ENCODE measurements at regions not wholly inside any gene's neighbourhood (a gene's known extent, or its start where the extent isn't known, plus 50 kb on each side); places are given as distances from the start of the nearest gene placed in this dataset.

- Mint-ChIP-seq H3K4me3 (no peak overlapping the region), H3K27me3 (no peaks in the 10 kb centered on the region), H3K36me3 (no peaks in the 10 kb centered on the region), H3K9me3 (peaks cover 1% of the 10 kb centered on the region), H3K27ac (no peak overlapping the region), H3K4me1 (no peaks in the 10 kb centered on the region)
- peak; percentile 22 for DNase-seq
- CTCF ChIA-PET, result no interaction called here
Measured at GRCh38 chrX:137313627-137314026, 252.3 kb upstream of the ZIC3 start.

- DNase-seq, result no peak
- Mint-ChIP-seq H3K27me3 (no peaks in the 10 kb centered on the region), H3K27ac (no peak overlapping the region), H3K9me3 (no peaks in the 10 kb centered on the region), H3K4me1 (no peaks in the 10 kb centered on the region), H3K4me3 (no peak overlapping the region), H3K36me3 (no peaks in the 10 kb centered on the region)
- CTCF ChIA-PET, result no interaction called here
Measured at GRCh38 chrX:137305404-137305803, 260.5 kb upstream of the ZIC3 start.

GRCh38 chrX:137297167-137297566 lies 263.4 kb upstream of the GPR101 start:
- Mint-ChIP-seq H3K36me3 (no peaks in the 10 kb centered on the region), H3K9me3 (no peaks in the 10 kb centered on the region), H3K4me1 (no peaks in the 10 kb centered on the region), H3K27ac (no peak overlapping the region), H3K4me3 (no peak overlapping the region), H3K27me3 (no peaks in the 10 kb centered on the region)
- DNase-seq, result no peak
- CTCF ChIA-PET, result no interaction called here

GRCh38 chrX:137290011-137290410 lies 256.2 kb upstream of the GPR101 start:
- H3K4me1 Mint-ChIP-seq, result no peaks in the 10 kb centered on the region
- H3K36me3 Mint-ChIP-seq, result no peaks in the 10 kb centered on the region
- H3K27ac Mint-ChIP-seq, result no peak overlapping the region
- H3K27me3 Mint-ChIP-seq, result no peaks in the 10 kb centered on the region
- no peaks in the 10 kb centered on the region for H3K9me3 Mint-ChIP-seq
- DNase-seq, result no peak
- CTCF ChIA-PET, result no interaction called here
- no peak overlapping the region for H3K4me3 Mint-ChIP-seq

- no peak overlapping the region for H3K27ac Mint-ChIP-seq
- no peak overlapping the region for H3K4me3 Mint-ChIP-seq
- no peaks in the 10 kb centered on the region for H3K9me3 Mint-ChIP-seq
- no peak for DNase-seq
- no peaks in the 10 kb centered on the region for H3K36me3 Mint-ChIP-seq
- CTCF ChIA-PET, result no interaction called here
- H3K4me1 Mint-ChIP-seq, result no peaks in the 10 kb centered on the region
- H3K27me3 Mint-ChIP-seq, result no peaks in the 10 kb centered on the region
Measured at GRCh38 chrX:137287191-137287590, 253.4 kb upstream of the GPR101 start.

- no peak for DNase-seq
- CTCF ChIA-PET, result no interaction called here
- Mint-ChIP-seq H3K36me3 (no peaks in the 10 kb centered on the region), H3K27me3 (no peaks in the 10 kb centered on the region), H3K9me3 (no peaks in the 10 kb centered on the region), H3K4me1 (no peaks in the 10 kb centered on the region), H3K27ac (no peak overlapping the region), H3K4me3 (no peak overlapping the region)
Measured at GRCh38 chrX:137286423-137286822, 252.6 kb upstream of the GPR101 start.

- Mint-ChIP-seq H3K4me3 (no peak overlapping the region), H3K27ac (no peak overlapping the region), H3K4me1 (no peaks in the 10 kb centered on the region), H3K27me3 (no peaks in the 10 kb centered on the region), H3K36me3 (no peaks in the 10 kb centered on the region), H3K9me3 (no peaks in the 10 kb centered on the region)
- DNase-seq, result no peak
- CTCF ChIA-PET, result no interaction called here
Measured at GRCh38 chrX:137278825-137279224, 245.0 kb upstream of the GPR101 start.

GRCh38 chrX:137263374-137263773 lies 229.6 kb upstream of the GPR101 start:
- CTCF ChIA-PET, result no interaction called here
- H3K27me3 Mint-ChIP-seq, result no peaks in the 10 kb centered on the region
- H3K27ac Mint-ChIP-seq, result no peak overlapping the region
- H3K4me1 Mint-ChIP-seq, result no peaks in the 10 kb centered on the region
- DNase-seq, result no peak
- H3K36me3 Mint-ChIP-seq, result peaks cover 1% of the 10 kb centered on the region
- no peak overlapping the region for H3K4me3 Mint-ChIP-seq
- H3K9me3 Mint-ChIP-seq, result no peaks in the 10 kb centered on the region

- Mint-ChIP-seq H3K9me3 (no peaks in the 10 kb centered on the region), H3K36me3 (no peaks in the 10 kb centered on the region), H3K27me3 (no peaks in the 10 kb centered on the region), H3K4me3 (no peak overlapping the region), H3K4me1 (no peaks in the 10 kb centered on the region), H3K27ac (no peak overlapping the region)
- CTCF ChIA-PET, result no interaction called here
- DNase-seq, result no peak
Measured at GRCh38 chrX:137245183-137245582, 211.4 kb upstream of the GPR101 start.

- H3K36me3 Mint-ChIP-seq, result no peaks in the 10 kb centered on the region
- no peak for DNase-seq
- CTCF ChIA-PET, result no interaction called here
- no peaks in the 10 kb centered on the region for H3K9me3 Mint-ChIP-seq
- no peak overlapping the region for H3K4me3 Mint-ChIP-seq
- no peaks in the 10 kb centered on the region for H3K27me3 Mint-ChIP-seq
- H3K27ac Mint-ChIP-seq, result no peak overlapping the region
- peaks cover 21% of the 10 kb centered on the region for H3K4me1 Mint-ChIP-seq
Measured at GRCh38 chrX:137236837-137237236, 203.0 kb upstream of the GPR101 start.

GRCh38 chrX:137234651-137235402 lies 201.0 kb upstream of the GPR101 start:
- Mint-ChIP-seq H3K9me3 (no peaks in the 10 kb centered on the region), H3K4me3 (no peak overlapping the region), H3K27ac (peak overlapping the region; percentile 81), H3K27me3 (no peaks in the 10 kb centered on the region), H3K4me1 (peaks cover 21% of the 10 kb centered on the region), H3K36me3 (no peaks in the 10 kb centered on the region)
- peak; percentile 33 for DNase-seq
- CTCF ChIA-PET, result no interaction called here

- Mint-ChIP-seq H3K27ac (no peak overlapping the region), H3K9me3 (no peaks in the 10 kb centered on the region), H3K4me3 (no peak overlapping the region), H3K27me3 (no peaks in the 10 kb centered on the region), H3K36me3 (no peaks in the 10 kb centered on the region), H3K4me1 (peaks cover 21% of the 10 kb centered on the region)
- no peak for DNase-seq
- CTCF ChIA-PET, result no interaction called here
Measured at GRCh38 chrX:137233478-137233877, 199.7 kb upstream of the GPR101 start.

GRCh38 chrX:137227151-137227550 lies 193.4 kb upstream of the GPR101 start:
- H3K27ac Mint-ChIP-seq, result no peak overlapping the region
- no peak for DNase-seq
- no peaks in the 10 kb centered on the region for H3K36me3 Mint-ChIP-seq
- H3K4me1 Mint-ChIP-seq, result no peaks in the 10 kb centered on the region
- H3K9me3 Mint-ChIP-seq, result no peaks in the 10 kb centered on the region
- CTCF ChIA-PET, result interaction anchor here (0.6 kb wide), 1 partner anchor 173 kb away, joined by 3 read pairs; no protein-coding TSS in a partner anchor
- H3K4me3 Mint-ChIP-seq, result no peak overlapping the region
- no peaks in the 10 kb centered on the region for H3K27me3 Mint-ChIP-seq

GRCh38 chrX:137215467-137215866 lies 181.7 kb upstream of the GPR101 start:
- Mint-ChIP-seq H3K9me3 (no peaks in the 10 kb centered on the region), H3K27me3 (no peaks in the 10 kb centered on the region), H3K27ac (no peak overlapping the region), H3K4me3 (no peak overlapping the region), H3K36me3 (no peaks in the 10 kb centered on the region), H3K4me1 (no peaks in the 10 kb centered on the region)
- CTCF ChIA-PET, result no interaction called here
- no peak for DNase-seq

GRCh38 chrX:137212078-137212632 lies 178.4 kb upstream of the GPR101 start:
- H3K4me3 Mint-ChIP-seq, result no peak overlapping the region
- no peaks in the 10 kb centered on the region for H3K4me1 Mint-ChIP-seq
- DNase-seq, result no peak
- H3K36me3 Mint-ChIP-seq, result no peaks in the 10 kb centered on the region
- H3K27me3 Mint-ChIP-seq, result no peaks in the 10 kb centered on the region
- H3K9me3 Mint-ChIP-seq, result peaks cover 2% of the 10 kb centered on the region
- no peak overlapping the region for H3K27ac Mint-ChIP-seq
- CTCF ChIA-PET, result no interaction called here
